HL-60 (cell line): ENCODE measurements at regions not wholly inside any gene's neighbourhood (a gene's known extent, or its start where the extent isn't known, plus 50 kb on each side); places are given as distances from the start of the nearest gene placed in this dataset.

Experiments used
- POLR2AphosphoS5 ChIP-seq: IDR thresholded peaks from 2 replicates; pipeline ENCODE4 v1.6.1; 2012; ENCODE audit warnings: low read depth
- SPI1 ChIP-seq: IDR thresholded peaks from 2 replicates; pipeline ENCODE4 v1.6.1; 2012; ENCODE audit warnings: low read depth, mild to moderate bottlenecking, borderline replicate concordance
- TF ChIP-seq, protein P1 (sequence below): IDR thresholded peaks from one replicate; pipeline ENCODE4 v1.5.1; 2011; ENCODE audit warnings: low read length, control low read depth, inconsistent platforms; ENCODE audit not compliant: insufficient read depth

- TF ChIP-seq, protein P1, sequence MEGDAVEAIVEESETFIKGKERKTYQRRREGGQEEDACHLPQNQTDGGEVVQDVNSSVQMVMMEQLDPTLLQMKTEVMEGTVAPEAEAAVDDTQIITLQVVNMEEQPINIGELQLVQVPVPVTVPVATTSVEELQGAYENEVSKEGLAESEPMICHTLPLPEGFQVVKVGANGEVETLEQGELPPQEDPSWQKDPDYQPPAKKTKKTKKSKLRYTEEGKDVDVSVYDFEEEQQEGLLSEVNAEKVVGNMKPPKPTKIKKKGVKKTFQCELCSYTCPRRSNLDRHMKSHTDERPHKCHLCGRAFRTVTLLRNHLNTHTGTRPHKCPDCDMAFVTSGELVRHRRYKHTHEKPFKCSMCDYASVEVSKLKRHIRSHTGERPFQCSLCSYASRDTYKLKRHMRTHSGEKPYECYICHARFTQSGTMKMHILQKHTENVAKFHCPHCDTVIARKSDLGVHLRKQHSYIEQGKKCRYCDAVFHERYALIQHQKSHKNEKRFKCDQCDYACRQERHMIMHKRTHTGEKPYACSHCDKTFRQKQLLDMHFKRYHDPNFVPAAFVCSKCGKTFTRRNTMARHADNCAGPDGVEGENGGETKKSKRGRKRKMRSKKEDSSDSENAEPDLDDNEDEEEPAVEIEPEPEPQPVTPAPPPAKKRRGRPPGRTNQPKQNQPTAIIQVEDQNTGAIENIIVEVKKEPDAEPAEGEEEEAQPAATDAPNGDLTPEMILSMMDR = no peak
- TF ChIP-seq POLR2AphosphoS5 (no peak), SPI1 (no peak)
Observed at GRCh38 chr18:41459656-41460055, 495.4 kb upstream of the PIK3C3 start.
